ENCODE measurements at regions not wholly inside any gene's neighbourhood (a gene's known extent, or its start where the extent isn't known, plus 50 kb on each side); places are given as distances from the start of the nearest gene placed in this dataset.

- no peak for DNase-seq (ENCODE audit: low read depth in 2 of 2)
These were observed 55.1 kb upstream of the SLC1A1 start for GRCh38 chr9:4435197-4435596.

- no peak for DNase-seq (ENCODE audit: low read depth in 2 of 2)
These were observed 56.9 kb upstream of the SLC1A1 start for GRCh38 chr9:4433379-4433778.

- DNase-seq (ENCODE audit: low read depth in 2 of 2) = no peak
These were observed 59.6 kb upstream of the SLC1A1 start for GRCh38 chr9:4430432-4431261.

- DNase-seq (ENCODE audit: low read depth in 2 of 2) = no peak
These were observed 64.8 kb upstream of the SLC1A1 start for GRCh38 chr9:4425319-4426045.

- no peak for DNase-seq (ENCODE audit: low read depth in 2 of 2)
These were observed 65.4 kb upstream of the SLC1A1 start for GRCh38 chr9:4424891-4425290.

- no peak for DNase-seq (ENCODE audit: low read depth in 2 of 2)
These were observed 66.2 kb upstream of the SLC1A1 start for GRCh38 chr9:4424038-4424437.

GRCh38 chr9:4423207-4423610 lies 67.1 kb upstream of the SLC1A1 start:
- DNase-seq (ENCODE audit: low read depth in 2 of 2) = no peak

- no peak for DNase-seq (ENCODE audit: low read depth in 2 of 2)
These were observed 67.8 kb upstream of the SLC1A1 start for GRCh38 chr9:4422495-4422894.

GRCh38 chr9:4421847-4422246 lies 68.4 kb upstream of the SLC1A1 start:
- DNase-seq (ENCODE audit: low read depth in 2 of 2) = no peak

- no peak for DNase-seq (ENCODE audit: low read depth in 2 of 2)
These were observed 69.9 kb upstream of the SLC1A1 start for GRCh38 chr9:4420351-4420750.

- no peak for DNase-seq (ENCODE audit: low read depth in 2 of 2)
These were observed 72.5 kb upstream of the SLC1A1 start for GRCh38 chr9:4417578-4418325.

GRCh38 chr9:4416467-4416866 lies 73.8 kb upstream of the SLC1A1 start:
- no peak for DNase-seq (ENCODE audit: low read depth in 2 of 2)

- no peak for DNase-seq (ENCODE audit: low read depth in 2 of 2)
These were observed 75.0 kb upstream of the SLC1A1 start for GRCh38 chr9:4415281-4415680.

GRCh38 chr9:4413856-4414255 lies 76.4 kb upstream of the SLC1A1 start:
- DNase-seq (ENCODE audit: low read depth in 2 of 2) = no peak

GRCh38 chr9:4404156-4404555 lies 86.1 kb upstream of the SLC1A1 start:
- no peak for DNase-seq (ENCODE audit: low read depth in 2 of 2)

- DNase-seq (ENCODE audit: low read depth in 2 of 2) = no peak
These were observed 87.8 kb upstream of the SLC1A1 start for GRCh38 chr9:4402501-4402900.

- DNase-seq (ENCODE audit: low read depth in 2 of 2) = no peak
These were observed 89.5 kb upstream of the SLC1A1 start for GRCh38 chr9:4400731-4401130.

- no peak for DNase-seq (ENCODE audit: low read depth in 2 of 2)
These were observed 92.4 kb upstream of the SLC1A1 start for GRCh38 chr9:4397917-4398316.

GRCh38 chr9:4393806-4394523 lies 94.1 kb upstream of the GLIS3 start:
- DNase-seq (ENCODE audit: low read depth in 2 of 2) = no peak

- DNase-seq (ENCODE audit: low read depth in 2 of 2) = no peak
These were observed 89.9 kb upstream of the GLIS3 start for GRCh38 chr9:4389755-4390154.

GRCh38 chr9:4389003-4389402 lies 89.1 kb upstream of the GLIS3 start:
- no peak for DNase-seq (ENCODE audit: low read depth in 2 of 2)

GRCh38 chr9:4386819-4387218 lies 87.0 kb upstream of the GLIS3 start:
- no peak for DNase-seq (ENCODE audit: low read depth in 2 of 2)

All from stimulated activated CD4-positive, alpha-beta T cell treated with anti-CD3 and anti-CD28 coated beads, Interleukin-1b, Interleukin-23, amount 100 ng/mL, for 4 hours (primary cell).